ENCODE measurements at regions not wholly inside any gene's neighbourhood (a gene's known extent, or its start where the extent isn't known, plus 50 kb on each side); places are given as distances from the start of the nearest gene placed in this dataset.

- TF ChIP-seq, protein P1, sequence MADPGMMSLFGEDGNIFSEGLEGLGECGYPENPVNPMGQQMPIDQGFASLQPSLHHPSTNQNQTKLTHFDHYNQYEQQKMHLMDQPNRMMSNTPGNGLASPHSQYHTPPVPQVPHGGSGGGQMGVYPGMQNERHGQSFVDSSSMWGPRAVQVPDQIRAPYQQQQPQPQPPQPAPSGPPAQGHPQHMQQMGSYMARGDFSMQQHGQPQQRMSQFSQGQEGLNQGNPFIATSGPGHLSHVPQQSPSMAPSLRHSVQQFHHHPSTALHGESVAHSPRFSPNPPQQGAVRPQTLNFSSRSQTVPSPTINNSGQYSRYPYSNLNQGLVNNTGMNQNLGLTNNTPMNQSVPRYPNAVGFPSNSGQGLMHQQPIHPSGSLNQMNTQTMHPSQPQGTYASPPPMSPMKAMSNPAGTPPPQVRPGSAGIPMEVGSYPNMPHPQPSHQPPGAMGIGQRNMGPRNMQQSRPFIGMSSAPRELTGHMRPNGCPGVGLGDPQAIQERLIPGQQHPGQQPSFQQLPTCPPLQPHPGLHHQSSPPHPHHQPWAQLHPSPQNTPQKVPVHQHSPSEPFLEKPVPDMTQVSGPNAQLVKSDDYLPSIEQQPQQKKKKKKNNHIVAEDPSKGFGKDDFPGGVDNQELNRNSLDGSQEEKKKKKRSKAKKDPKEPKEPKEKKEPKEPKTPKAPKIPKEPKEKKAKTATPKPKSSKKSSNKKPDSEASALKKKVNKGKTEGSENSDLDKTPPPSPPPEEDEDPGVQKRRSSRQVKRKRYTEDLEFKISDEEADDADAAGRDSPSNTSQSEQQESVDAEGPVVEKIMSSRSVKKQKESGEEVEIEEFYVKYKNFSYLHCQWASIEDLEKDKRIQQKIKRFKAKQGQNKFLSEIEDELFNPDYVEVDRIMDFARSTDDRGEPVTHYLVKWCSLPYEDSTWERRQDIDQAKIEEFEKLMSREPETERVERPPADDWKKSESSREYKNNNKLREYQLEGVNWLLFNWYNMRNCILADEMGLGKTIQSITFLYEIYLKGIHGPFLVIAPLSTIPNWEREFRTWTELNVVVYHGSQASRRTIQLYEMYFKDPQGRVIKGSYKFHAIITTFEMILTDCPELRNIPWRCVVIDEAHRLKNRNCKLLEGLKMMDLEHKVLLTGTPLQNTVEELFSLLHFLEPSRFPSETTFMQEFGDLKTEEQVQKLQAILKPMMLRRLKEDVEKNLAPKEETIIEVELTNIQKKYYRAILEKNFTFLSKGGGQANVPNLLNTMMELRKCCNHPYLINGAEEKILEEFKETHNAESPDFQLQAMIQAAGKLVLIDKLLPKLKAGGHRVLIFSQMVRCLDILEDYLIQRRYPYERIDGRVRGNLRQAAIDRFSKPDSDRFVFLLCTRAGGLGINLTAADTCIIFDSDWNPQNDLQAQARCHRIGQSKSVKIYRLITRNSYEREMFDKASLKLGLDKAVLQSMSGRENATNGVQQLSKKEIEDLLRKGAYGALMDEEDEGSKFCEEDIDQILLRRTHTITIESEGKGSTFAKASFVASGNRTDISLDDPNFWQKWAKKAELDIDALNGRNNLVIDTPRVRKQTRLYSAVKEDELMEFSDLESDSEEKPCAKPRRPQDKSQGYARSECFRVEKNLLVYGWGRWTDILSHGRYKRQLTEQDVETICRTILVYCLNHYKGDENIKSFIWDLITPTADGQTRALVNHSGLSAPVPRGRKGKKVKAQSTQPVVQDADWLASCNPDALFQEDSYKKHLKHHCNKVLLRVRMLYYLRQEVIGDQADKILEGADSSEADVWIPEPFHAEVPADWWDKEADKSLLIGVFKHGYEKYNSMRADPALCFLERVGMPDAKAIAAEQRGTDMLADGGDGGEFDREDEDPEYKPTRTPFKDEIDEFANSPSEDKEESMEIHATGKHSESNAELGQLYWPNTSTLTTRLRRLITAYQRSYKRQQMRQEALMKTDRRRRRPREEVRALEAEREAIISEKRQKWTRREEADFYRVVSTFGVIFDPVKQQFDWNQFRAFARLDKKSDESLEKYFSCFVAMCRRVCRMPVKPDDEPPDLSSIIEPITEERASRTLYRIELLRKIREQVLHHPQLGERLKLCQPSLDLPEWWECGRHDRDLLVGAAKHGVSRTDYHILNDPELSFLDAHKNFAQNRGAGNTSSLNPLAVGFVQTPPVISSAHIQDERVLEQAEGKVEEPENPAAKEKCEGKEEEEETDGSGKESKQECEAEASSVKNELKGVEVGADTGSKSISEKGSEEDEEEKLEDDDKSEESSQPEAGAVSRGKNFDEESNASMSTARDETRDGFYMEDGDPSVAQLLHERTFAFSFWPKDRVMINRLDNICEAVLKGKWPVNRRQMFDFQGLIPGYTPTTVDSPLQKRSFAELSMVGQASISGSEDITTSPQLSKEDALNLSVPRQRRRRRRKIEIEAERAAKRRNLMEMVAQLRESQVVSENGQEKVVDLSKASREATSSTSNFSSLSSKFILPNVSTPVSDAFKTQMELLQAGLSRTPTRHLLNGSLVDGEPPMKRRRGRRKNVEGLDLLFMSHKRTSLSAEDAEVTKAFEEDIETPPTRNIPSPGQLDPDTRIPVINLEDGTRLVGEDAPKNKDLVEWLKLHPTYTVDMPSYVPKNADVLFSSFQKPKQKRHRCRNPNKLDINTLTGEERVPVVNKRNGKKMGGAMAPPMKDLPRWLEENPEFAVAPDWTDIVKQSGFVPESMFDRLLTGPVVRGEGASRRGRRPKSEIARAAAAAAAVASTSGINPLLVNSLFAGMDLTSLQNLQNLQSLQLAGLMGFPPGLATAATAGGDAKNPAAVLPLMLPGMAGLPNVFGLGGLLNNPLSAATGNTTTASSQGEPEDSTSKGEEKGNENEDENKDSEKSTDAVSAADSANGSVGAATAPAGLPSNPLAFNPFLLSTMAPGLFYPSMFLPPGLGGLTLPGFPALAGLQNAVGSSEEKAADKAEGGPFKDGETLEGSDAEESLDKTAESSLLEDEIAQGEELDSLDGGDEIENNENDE (IDR thresholded peaks at IDR 0.05; ENCODE audit: insufficient replicate concordance, low read length), result no peak
- TF ChIP-seq SP1 (IDR thresholded peaks at IDR 0.05; ENCODE audit: low read depth, low read length), result no peak
- no peak for TF ChIP-seq NANOG (IDR thresholded peaks at IDR 0.05; ENCODE audit: insufficient read depth, low read depth, low read length, poor library complexity, severe bottlenecking)
- no peak for TF ChIP-seq FOSL1 (IDR thresholded peaks at IDR 0.05; ENCODE audit: insufficient read depth, low read depth, low read length)
- TF ChIP-seq CREB1 (IDR thresholded peaks at IDR 0.05), result no peak
- no peak for TF ChIP-seq HDAC2 (IDR thresholded peaks at IDR 0.05; ENCODE audit: borderline replicate concordance in 1 of 2, low read depth in 2 of 2, low read length in 2 of 2)
- no peak for TF ChIP-seq PHF8 (conservative IDR thresholded peaks at IDR 0.05; ENCODE audit: low read depth, low read length)
- TF ChIP-seq SP4 (IDR thresholded peaks at IDR 0.05; ENCODE audit: low read length), result no peak
- TF ChIP-seq RBBP5 (IDR thresholded peaks at IDR 0.05; ENCODE audit: borderline replicate concordance, low read depth, low read length), result no peak
- TF ChIP-seq ASH2L (IDR thresholded peaks at IDR 0.05; ENCODE audit: low read length), result no peak
Measured at GRCh38 chr13:103799028-103799427, 732.8 kb upstream of the SLC10A2 start (continued).
